22Rv1 (cell line): ENCODE measurements at regions not wholly inside any gene's neighbourhood (a gene's known extent, or its start where the extent isn't known, plus 50 kb on each side); places are given as distances from the start of the nearest gene placed in this dataset.
A peak's percentile ranks its signal among the peaks of the same experiment; 100 is the strongest.
"Not testable (repeated sequence)": the region's sequence is repeated elsewhere in the genome, so short reads cannot be mapped to it uniquely, and the experiment has no call there.

Source experiments
- H3K27ac ChIP-seq: fragments of 450-650 bp; 2 replicates; pipeline ENCODE4 v1.5.1; 2017
- CTCF ChIP-seq: fragments of 450-650 bp; IDR thresholded peaks from 2 replicates; pipeline ENCODE4 v1.5.1; 2017; ENCODE audit warnings: mild to moderate bottlenecking
- ZFX ChIP-seq: fragments of 450-650 bp; IDR thresholded peaks from 2 replicates; pipeline ENCODE4 v1.6.1; 2017; ENCODE audit warnings: antibody characterized with exemption, borderline replicate concordance

DNA sequence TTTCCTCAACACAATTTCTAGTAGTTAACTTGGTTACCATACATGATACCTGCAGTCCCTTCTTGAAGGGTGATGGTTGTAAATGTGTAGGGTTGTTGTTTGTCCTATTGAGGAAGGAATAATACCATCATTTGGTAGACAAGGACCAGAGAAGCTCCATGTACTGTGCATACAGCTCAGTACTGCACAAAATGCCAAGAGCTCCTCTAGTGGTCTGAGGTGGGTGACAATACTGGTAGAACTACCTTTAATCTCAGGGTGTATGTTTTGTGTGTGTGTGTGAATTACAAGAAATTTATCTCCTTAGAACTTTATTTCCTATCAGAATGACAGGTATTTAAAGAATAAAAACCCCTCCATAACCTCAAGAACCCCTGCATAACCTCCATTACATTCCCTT lies 575.3 kb downstream of the TMTC2 start:
- no peak overlapping the region for H3K27ac ChIP-seq
- TF ChIP-seq CTCF = peak; percentile 67
- no peak for TF ChIP-seq ZFX

DNA sequence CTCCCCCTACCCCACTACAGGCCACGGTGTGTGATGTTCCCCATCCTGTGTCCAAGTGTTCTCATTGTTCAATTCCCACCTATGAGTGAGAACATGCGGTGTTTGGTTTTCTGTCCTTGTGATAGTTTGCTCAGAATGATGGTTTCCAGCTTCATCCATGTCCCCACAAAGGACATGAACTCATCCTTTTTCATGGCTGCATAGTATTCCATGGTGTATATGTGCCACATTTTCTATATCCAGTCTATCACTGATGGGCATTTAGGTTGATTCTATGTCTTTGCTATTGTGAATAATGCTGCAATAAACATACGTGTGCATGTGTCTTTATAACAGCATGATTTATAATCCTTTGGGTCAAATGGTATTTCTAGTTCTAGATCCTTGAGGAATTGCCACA lies 573.4 kb downstream of the TMTC2 start:
- not testable (repeated sequence) for H3K27ac ChIP-seq

DNA sequence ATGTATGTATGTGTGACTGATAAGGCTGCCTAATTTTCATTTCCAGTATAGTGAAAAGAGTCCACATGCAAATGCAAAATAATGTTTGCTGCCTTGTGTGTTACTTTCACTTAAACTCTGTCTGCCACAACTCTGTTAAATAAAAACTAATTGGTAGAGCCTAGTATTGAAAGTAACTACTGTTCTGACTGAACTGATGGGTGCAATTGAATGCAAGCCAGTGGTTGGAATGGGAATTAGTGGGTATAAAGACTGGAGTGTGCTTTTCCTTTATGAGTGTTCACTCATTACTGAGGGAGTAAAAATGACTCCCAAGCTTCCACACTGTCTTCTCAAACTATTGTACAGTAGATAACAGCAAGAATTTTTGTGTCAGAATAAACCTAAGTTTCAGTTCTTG lies 571.0 kb downstream of the TMTC2 start:
- H3K27ac ChIP-seq = no peak overlapping the region
- TF ChIP-seq CTCF (no peak), ZFX (no peak)

GRCh38 chr12:83256562-83256961 lies 569.9 kb downstream of the TMTC2 start:
- TF ChIP-seq ZFX (no peak), CTCF (no peak)
- H3K27ac ChIP-seq = no peak overlapping the region

- no peak overlapping the region for H3K27ac ChIP-seq
- TF ChIP-seq ZFX (no peak), CTCF (no peak)
Observed at GRCh38 chr12:83250866-83251265, 564.2 kb downstream of the TMTC2 start.

- no peak for TF ChIP-seq ZFX
- no peak for TF ChIP-seq CTCF
Observed at GRCh38 chr12:83245156-83245555, 558.5 kb downstream of the TMTC2 start.

DNA sequence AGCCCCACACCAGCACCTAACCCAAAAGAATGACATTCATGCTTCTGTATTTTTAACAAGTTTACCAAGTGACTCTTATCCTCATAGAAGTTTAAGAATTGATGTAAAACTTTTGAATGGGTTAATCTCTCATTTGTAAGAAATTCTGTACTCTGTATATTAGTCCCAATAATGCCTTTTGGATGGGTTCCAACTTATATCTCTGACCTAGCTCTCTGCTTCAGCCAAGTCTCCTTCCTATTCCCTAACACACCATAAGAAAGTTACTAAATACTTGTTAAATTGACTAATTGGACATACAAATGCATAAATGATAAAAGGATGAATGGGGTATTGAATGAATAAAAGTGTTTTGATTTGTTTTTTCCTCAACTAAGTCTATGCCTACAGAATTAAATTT lies 557.3 kb downstream of the TMTC2 start:
- no peak for TF ChIP-seq ZFX
- no peak for TF ChIP-seq CTCF
- no peak overlapping the region for H3K27ac ChIP-seq

More at GRCh38 chr12:83245156-83245555, 558.5 kb downstream of the TMTC2 start:
- no peak overlapping the region for H3K27ac ChIP-seq

DNA sequence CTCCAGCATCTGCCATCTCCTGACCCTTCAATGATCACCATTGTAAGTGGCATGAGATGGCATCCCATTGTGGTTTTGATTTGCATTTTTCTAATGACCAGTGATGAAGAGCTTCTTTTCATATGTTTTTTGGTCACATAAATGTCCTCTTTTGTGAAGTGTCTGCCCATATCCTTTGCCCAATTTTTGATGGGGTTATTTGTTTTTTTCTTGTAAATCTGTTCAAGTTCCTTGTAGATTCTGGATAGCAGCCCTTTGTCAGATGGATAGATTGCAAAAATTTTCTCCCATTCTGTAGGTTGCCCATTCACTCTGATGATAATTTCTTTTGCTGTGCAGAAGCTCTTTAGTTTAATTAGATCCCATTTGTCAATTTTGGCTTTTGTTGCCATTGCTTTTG lies 547.3 kb downstream of the TMTC2 start:
- not testable (repeated sequence) for H3K27ac ChIP-seq

GRCh38 chr12:83226960-83227359 lies 540.3 kb downstream of the TMTC2 start:
- H3K27ac ChIP-seq = not testable (repeated sequence)
